ENCODE measurements at regions not wholly inside any gene's neighbourhood (a gene's known extent, or its start where the extent isn't known, plus 50 kb on each side); places are given as distances from the start of the nearest gene placed in this dataset.

DNA sequence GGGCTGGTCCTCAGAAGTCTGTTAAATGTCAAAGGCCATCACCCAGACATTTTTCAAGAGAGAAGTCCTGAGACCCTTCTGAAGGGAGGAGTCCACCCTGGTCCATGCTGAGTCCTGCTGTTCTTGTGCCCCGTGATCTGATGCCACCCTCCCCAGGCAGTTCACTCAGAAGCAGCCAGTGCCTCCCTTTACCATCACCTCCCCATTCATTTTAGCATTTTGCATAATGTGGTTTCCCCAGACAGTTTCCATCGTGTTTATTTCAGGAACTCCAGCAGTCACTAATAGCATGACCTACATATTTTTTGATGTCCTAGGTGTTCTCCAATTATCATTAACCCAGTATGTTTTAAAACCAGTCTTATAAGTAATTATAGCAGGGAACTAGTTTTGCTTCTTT, 353.0 kb upstream of the CDH5 start (continued):
- no peak for TF ChIP-seq SUZ12 (IDR thresholded peaks at IDR 0.05; ENCODE audit: low read length)
- TF ChIP-seq RFX5 (IDR thresholded peaks at IDR 0.05; ENCODE audit: borderline replicate concordance, low read depth, low read length), result no peak

Measured in H1 (cell line).